Neuronal stem cell (in vitro differentiated cells): ENCODE measurements at regions not wholly inside any gene's neighbourhood (a gene's known extent, or its start where the extent isn't known, plus 50 kb on each side); places are given as distances from the start of the nearest gene placed in this dataset.

Experiments
- DNase-seq: peaks from one replicate; pipeline ENCODE4 v3.0.0-alpha.2; 2013; ENCODE audit warnings: low spot score
- H2AFZ ChIP-seq: one replicate; pipeline ENCODE4 v1.6.1; 2013; ENCODE audit warnings: mild to moderate bottlenecking, low read length, inconsistent platforms
- H2AK5ac ChIP-seq: 2 replicates; pipeline ENCODE4 v1.6.1; 2013; ENCODE audit warnings: low read depth, mild to moderate bottlenecking, inconsistent platforms, low read length, moderate library complexity, mixed read lengths
- H2BK120ac ChIP-seq: 2 replicates; pipeline ENCODE4 v1.6.1; 2013; ENCODE audit warnings: low read depth, mild to moderate bottlenecking, inconsistent platforms, low read length, moderate library complexity, mixed read lengths
- H2BK12ac ChIP-seq: one replicate; pipeline ENCODE4 v1.6.1; 2013; ENCODE audit warnings: low read length, inconsistent platforms
- H2BK15ac ChIP-seq: 2 replicates; pipeline ENCODE4 v1.6.1; 2013; ENCODE audit warnings: mild to moderate bottlenecking, low read length, inconsistent platforms, mixed read lengths
- H2BK5ac ChIP-seq: one replicate; pipeline ENCODE4 v1.6.1; 2013; ENCODE audit warnings: inconsistent platforms, mild to moderate bottlenecking, low read length, moderate library complexity
- H3K14ac ChIP-seq: one replicate; pipeline ENCODE4 v1.6.1; 2013; ENCODE audit warnings: low read length, inconsistent platforms
- H3K18ac ChIP-seq: 2 replicates; pipeline ENCODE4 v1.6.1; 2013; ENCODE audit warnings: low read length, inconsistent platforms
- H3K23ac ChIP-seq: 2 replicates; pipeline ENCODE4 v1.6.1; 2013; ENCODE audit warnings: low read depth, mild to moderate bottlenecking, mixed read lengths, low read length, inconsistent platforms; ENCODE audit not compliant: poor library complexity
- H3K27ac ChIP-seq: replicated peaks from 3 replicates; pipeline ENCODE4 v1.5.1; 2013; ENCODE audit warnings: low read length, inconsistent platforms
- H3K27me3 ChIP-seq, 3 experiments: 2 replicates each; pipeline ENCODE4 v1.6.1; 2013; ENCODE audit warnings: low read length in 3 of 3, mild to moderate bottlenecking in 2 of 3, inconsistent platforms in 1 of 3, low read depth in 1 of 3, mixed read lengths in 1 of 3, moderate library complexity in 1 of 3; ENCODE audit not compliant: control insufficient read depth in 3 of 3, insufficient read depth in 3 of 3
- H3K36me3 ChIP-seq, 2 donors: replicated peaks in 1 of 2; 2 replicates each; pipeline ENCODE4 v1.6.1; 2013; ENCODE audit warnings: low read length in 2 of 2; ENCODE audit not compliant: control insufficient read depth in 2 of 2, insufficient read depth in 2 of 2
- H3K4ac ChIP-seq: 2 replicates; pipeline ENCODE4 v1.6.1; 2013; ENCODE audit warnings: inconsistent platforms, mild to moderate bottlenecking, low read length, moderate library complexity
- H3K4me1 ChIP-seq, 2 donors: 1 replicate in 1 of 2; 2 replicates in 1 of 2; pipeline ENCODE4 v1.6.1; 2013; ENCODE audit warnings: low read length in 2 of 2, low read depth in 1 of 2; ENCODE audit not compliant: control insufficient read depth in 2 of 2, insufficient read depth in 1 of 2
- H3K4me2 ChIP-seq: one replicate; pipeline ENCODE4 v1.6.1; 2013; ENCODE audit warnings: mild to moderate bottlenecking, low read length, inconsistent platforms; ENCODE audit not compliant: insufficient read depth, poor library complexity, severe bottlenecking
- H3K4me3 ChIP-seq, 2 donors: 2 replicates each; pipeline ENCODE4 v1.5.1; 2013; ENCODE audit warnings: low read length in 2 of 2, mild to moderate bottlenecking in 2 of 2, inconsistent platforms in 1 of 2, moderate library complexity in 1 of 2
- H3K79me1 ChIP-seq: one replicate; pipeline ENCODE4 v1.6.1; 2013; ENCODE audit warnings: low read depth, mild to moderate bottlenecking, inconsistent platforms, low read length, moderate library complexity
- H3K9ac ChIP-seq: one replicate; pipeline ENCODE4 v1.6.1; 2013; ENCODE audit warnings: mild to moderate bottlenecking, low read depth, low read length, inconsistent platforms; ENCODE audit not compliant: poor library complexity
- H3K9me3 ChIP-seq, 2 donors: replicated peaks in 1 of 2; 2 replicates each; pipeline versions ENCODE3 to v1.6.1; 2013; ENCODE audit warnings: low read length in 2 of 2, mild to moderate bottlenecking in 2 of 2, inconsistent platforms in 1 of 2, low read depth in 1 of 2, mixed read lengths in 1 of 2, moderate library complexity in 1 of 2; ENCODE audit not compliant: control insufficient read depth in 2 of 2, insufficient read depth in 1 of 2
- H4K8ac ChIP-seq: one replicate; pipeline ENCODE4 v1.6.1; 2013; ENCODE audit warnings: low read depth, mild to moderate bottlenecking, inconsistent platforms, low read length, moderate library complexity
- H4K91ac ChIP-seq: one replicate; pipeline ENCODE4 v1.6.1; 2013; ENCODE audit warnings: low read length, low read depth, mild to moderate bottlenecking, inconsistent platforms; ENCODE audit not compliant: poor library complexity
- WGBS, 2 donors: extraction: QIAGEN DNeasy Blood & Tissue Kit; methylation state at CpG; one replicate each; pipeline ENCODE4 v1.1.7; 2013; ENCODE audit warnings: missing lambda C conversion rate in 2 of 2, mixed read lengths in 1 of 2; ENCODE audit not compliant: insufficient read length in 2 of 2, insufficient replicate concordance in 1 of 2; ENCODE audit errors: extremely low coverage in 2 of 2; 5-methylcytosine and 5-hydroxymethylcytosine counted together

DNA sequence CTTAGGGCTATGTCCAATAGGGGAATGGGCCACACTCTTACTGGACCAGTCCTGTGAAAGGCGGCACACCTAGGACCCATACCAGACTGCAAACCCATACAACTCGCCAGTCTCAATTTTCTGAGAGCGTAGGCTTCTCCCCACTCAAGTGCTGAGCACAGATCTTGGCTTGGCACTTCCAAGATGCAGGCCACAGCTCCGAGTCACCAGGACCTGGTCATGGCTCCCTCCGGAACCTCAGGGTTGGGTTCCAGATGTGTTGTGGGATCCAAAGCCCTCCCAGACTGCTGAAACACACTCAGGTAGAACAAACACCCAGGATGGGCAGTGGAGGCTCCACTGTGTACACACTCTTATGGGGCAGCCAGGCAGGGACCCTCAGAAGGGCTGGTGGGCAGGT lies 103.3 kb downstream of the TMEM144 start:
- Histone ChIP-seq H2BK5ac (no peak overlapping the region), H3K23ac (no peak overlapping the region), H3K14ac (no peak overlapping the region), H2AK5ac (no peak overlapping the region), H2BK15ac (no peak overlapping the region), H3K27ac (no peak overlapping the region), H3K36me3 (no peaks in the 10 kb centered on the region), H3K18ac (no peak overlapping the region), H2BK120ac (no peak overlapping the region), H3K4ac (no peak overlapping the region), H2AFZ (no peak overlapping the region), H3K9ac (no peak overlapping the region), H4K91ac (no peak overlapping the region), H3K4me3 (no peak overlapping the region), H4K8ac (no peak overlapping the region), H3K79me1 (no peaks in the 10 kb centered on the region), H2BK12ac (no peak overlapping the region), H3K4me2 (no peak overlapping the region), H3K9me3 (no peaks in the 10 kb centered on the region), H3K4me1 (no peaks in the 10 kb centered on the region), H3K27me3 (no peaks in the 10 kb centered on the region)
- DNase-seq = no peak
- no CpG with 5 or more reads among the region's 5 CpGs for WGBS, 2 donors

DNA sequence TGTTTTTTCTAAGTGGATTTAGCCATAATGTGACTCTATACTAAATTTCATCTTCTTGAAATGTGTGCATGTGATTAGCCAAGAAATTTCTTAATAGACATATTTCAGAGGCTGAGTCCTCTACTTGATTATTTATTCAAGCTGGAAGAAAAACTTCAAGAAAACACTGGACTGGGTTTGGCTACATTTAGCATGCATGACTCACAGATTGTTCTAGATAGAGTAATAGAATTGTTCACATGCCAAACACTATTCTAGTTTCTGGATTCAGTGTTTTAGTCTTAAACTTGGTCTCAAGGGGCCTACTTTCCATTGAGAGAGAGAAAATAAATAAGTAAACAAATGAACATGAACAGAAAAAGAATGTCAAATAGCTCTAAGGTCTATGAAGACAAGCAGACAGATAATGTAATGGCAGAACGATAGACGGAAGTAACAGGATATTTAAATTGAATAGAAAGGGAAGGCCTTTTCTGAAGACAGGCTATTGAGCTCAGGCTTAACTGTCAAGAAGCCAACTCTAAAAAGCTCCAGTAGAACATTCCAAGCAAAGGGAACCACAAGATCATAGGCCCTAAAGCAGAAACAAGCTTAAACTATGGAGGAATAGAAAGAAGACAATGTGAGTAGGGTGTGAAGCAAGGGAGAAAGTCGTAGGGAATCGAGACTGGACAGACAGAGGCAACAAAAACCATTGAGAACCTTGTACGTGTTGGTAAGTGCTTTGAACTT lies 104.6 kb downstream of the TMEM144 start:
- Histone ChIP-seq H3K9me3 (no peaks in the 10 kb centered on the region), H4K91ac (no peak overlapping the region), H3K27me3 (no peaks in the 10 kb centered on the region), H2BK5ac (no peak overlapping the region), H2BK12ac (no peak overlapping the region), H3K4me2 (no peak overlapping the region), H3K18ac (no peak overlapping the region), H4K8ac (no peak overlapping the region), H2AFZ (no peak overlapping the region), H3K36me3 (no peaks in the 10 kb centered on the region), H3K14ac (no peak overlapping the region), H3K9ac (no peak overlapping the region), H3K79me1 (no peaks in the 10 kb centered on the region), H3K4ac (no peak overlapping the region), H2BK120ac (no peak overlapping the region), H3K23ac (no peak overlapping the region), H3K4me3 (no peak overlapping the region), H2BK15ac (no peak overlapping the region), H3K4me1 (no peaks in the 10 kb centered on the region), H2AK5ac (no peak overlapping the region), H3K27ac (no peak overlapping the region)
- WGBS, 2 donors = no CpG with 5 or more reads among the region's 5 CpGs
- no peak for DNase-seq

DNA sequence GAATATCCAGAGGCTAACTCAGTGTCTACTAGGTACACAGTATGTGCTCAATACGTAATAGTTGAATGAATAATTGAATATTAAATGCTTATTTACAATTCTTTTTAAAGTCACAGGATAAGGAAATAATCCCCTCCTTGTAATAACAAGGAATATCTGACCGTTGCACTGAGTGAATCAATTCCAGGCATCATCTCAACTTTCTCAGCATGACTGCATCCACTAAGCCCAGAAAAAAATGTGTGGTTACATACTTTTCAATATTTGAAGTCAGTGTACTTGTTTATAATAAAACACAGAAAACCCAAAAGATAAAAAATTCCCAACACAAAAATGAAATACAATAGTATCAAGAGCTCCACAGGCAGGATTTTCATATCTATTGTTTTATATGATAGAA lies 105.4 kb downstream of the TMEM144 start:
- H2AFZ ChIP-seq = no peak overlapping the region
- WGBS, 2 donors = no CpG with 5 or more reads among the region's 2 CpGs

DNA sequence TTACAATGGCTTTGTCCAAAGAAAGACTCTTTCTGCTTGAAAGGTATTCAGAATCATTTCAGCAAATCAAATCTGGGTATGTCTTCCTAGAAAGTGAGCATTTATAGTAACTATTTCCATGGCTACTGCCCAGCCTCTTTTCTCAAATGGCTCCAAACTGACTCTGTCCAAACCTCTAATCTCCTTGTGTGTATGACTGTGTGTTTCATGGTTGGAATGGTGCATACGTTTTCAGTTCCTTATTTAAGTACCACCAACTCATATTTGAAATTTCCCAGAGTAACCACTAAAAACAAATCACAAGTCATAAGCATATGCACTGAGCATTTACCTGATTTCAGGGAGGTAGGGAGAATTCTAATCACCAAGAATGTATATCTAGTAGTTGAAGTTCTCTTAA lies 106.0 kb downstream of the TMEM144 start:
- DNase-seq = no peak
- H3K18ac ChIP-seq = no peak overlapping the region
- no peak overlapping the region for H3K27ac ChIP-seq
- no peak overlapping the region for H3K4ac ChIP-seq
- H2BK12ac ChIP-seq = no peak overlapping the region
- no peak overlapping the region for H3K4me2 ChIP-seq
- no peaks in the 10 kb centered on the region for H3K27me3 ChIP-seq
- no peak overlapping the region for H2AK5ac ChIP-seq
- H3K4me3 ChIP-seq = no peak overlapping the region
- no peak overlapping the region for H2BK5ac ChIP-seq
- no peaks in the 10 kb centered on the region for H3K79me1 ChIP-seq
- H2AFZ ChIP-seq = no peak overlapping the region
- H4K8ac ChIP-seq = no peak overlapping the region
- no peak overlapping the region for H3K23ac ChIP-seq
- no peaks in the 10 kb centered on the region for H3K36me3 ChIP-seq
- no peaks in the 10 kb centered on the region for H3K4me1 ChIP-seq
- H3K14ac ChIP-seq = no peak overlapping the region
- no peak overlapping the region for H2BK120ac ChIP-seq
- H3K9me3 ChIP-seq = no peaks in the 10 kb centered on the region
- H2BK15ac ChIP-seq = no peak overlapping the region
- H3K9ac ChIP-seq = no peak overlapping the region
- no CpG with 5 or more reads among the region's 1 CpG for WGBS, 2 donors
- no peak overlapping the region for H4K91ac ChIP-seq

More for the DNA sequence above, 105.4 kb downstream of the TMEM144 start:
- H3K4me3 ChIP-seq = no peak overlapping the region
- H3K79me1 ChIP-seq = no peaks in the 10 kb centered on the region
- no peak overlapping the region for H4K91ac ChIP-seq
- no peak overlapping the region for H2BK12ac ChIP-seq
- H3K9ac ChIP-seq = no peak overlapping the region
- H2BK5ac ChIP-seq = no peak overlapping the region
- H2BK120ac ChIP-seq = no peak overlapping the region
- H2BK15ac ChIP-seq = no peak overlapping the region
- H3K14ac ChIP-seq = no peak overlapping the region
- no peak for DNase-seq
- H3K4me2 ChIP-seq = no peak overlapping the region
- no peaks in the 10 kb centered on the region for H3K4me1 ChIP-seq
- no peaks in the 10 kb centered on the region for H3K9me3 ChIP-seq
- H3K36me3 ChIP-seq = no peaks in the 10 kb centered on the region
- H3K23ac ChIP-seq = no peak overlapping the region
- no peak overlapping the region for H3K27ac ChIP-seq
- no peak overlapping the region for H2AK5ac ChIP-seq
- no peak overlapping the region for H4K8ac ChIP-seq
- no peak overlapping the region for H3K18ac ChIP-seq
- no peaks in the 10 kb centered on the region for H3K27me3 ChIP-seq
- H3K4ac ChIP-seq = no peak overlapping the region
